Effector memory CD8-positive, alpha-beta T cell (primary cell): ENCODE measurements at regions not wholly inside any gene's neighbourhood (a gene's known extent, or its start where the extent isn't known, plus 50 kb on each side); places are given as distances from the start of the nearest gene placed in this dataset.
"Not testable (repeated sequence)": the region's sequence is repeated elsewhere in the genome, so short reads cannot be mapped to it uniquely, and the experiment has no call there.

Experiments used
- ATAC-seq: fragments of 150-1000 bp; cut with Tn5 transposase; replicated peaks from 2 replicates; pipeline ENCODE4 v1.10.0; 2021; ENCODE audit warnings: mild to moderate bottlenecking, moderate library complexity
- DNase-seq, 3 experiments: peaks; one replicate each; pipeline ENCODE4 v3.0.0; 2021
- H3K27ac Mint-ChIP-seq, 2 donors: one replicate each; pipeline ENCODE4 v1.8.0; 2022; ENCODE audit warnings: mild to moderate bottlenecking in 2 of 2, mixed read lengths in 2 of 2, moderate library complexity in 2 of 2
- H3K27me3 Mint-ChIP-seq, 2 donors: one replicate each; pipeline ENCODE4 v1.8.0; 2022; ENCODE audit warnings: mixed read lengths in 2 of 2
- H3K36me3 Mint-ChIP-seq: one replicate; pipeline ENCODE4 v1.8.0; 2022; ENCODE audit warnings: mild to moderate bottlenecking, moderate library complexity, mixed read lengths; ENCODE audit not compliant: insufficient read depth
- H3K4me1 Mint-ChIP-seq, 2 donors: one replicate each; pipeline ENCODE4 v1.8.0; 2022; ENCODE audit warnings: low read depth in 2 of 2, mixed read lengths in 2 of 2
- H3K4me3 Mint-ChIP-seq, 2 donors: one replicate each; pipeline ENCODE4 v1.8.0; 2022; ENCODE audit warnings: mild to moderate bottlenecking in 2 of 2, mixed read lengths in 2 of 2, moderate library complexity in 2 of 2
- H3K9me3 Mint-ChIP-seq, 2 donors: one replicate each; pipeline ENCODE4 v1.8.0; 2022; ENCODE audit warnings: mixed read lengths in 2 of 2

- Mint-ChIP-seq H3K27ac (no peak overlapping the region), H3K27me3 (no peaks in the 10 kb centered on the region), H3K9me3 (peaks cover 7 to 15% of the 10 kb centered on the region in 2 donors), H3K36me3 (no peaks in the 10 kb centered on the region), H3K4me3 (no peak overlapping the region), H3K4me1 (no peaks in the 10 kb centered on the region)
- ATAC-seq (no peak), DNase-seq (no peak)
These were observed 371.0 kb downstream of the TENT5A start for GRCh38 chr6:81381382-81381916.

DNA sequence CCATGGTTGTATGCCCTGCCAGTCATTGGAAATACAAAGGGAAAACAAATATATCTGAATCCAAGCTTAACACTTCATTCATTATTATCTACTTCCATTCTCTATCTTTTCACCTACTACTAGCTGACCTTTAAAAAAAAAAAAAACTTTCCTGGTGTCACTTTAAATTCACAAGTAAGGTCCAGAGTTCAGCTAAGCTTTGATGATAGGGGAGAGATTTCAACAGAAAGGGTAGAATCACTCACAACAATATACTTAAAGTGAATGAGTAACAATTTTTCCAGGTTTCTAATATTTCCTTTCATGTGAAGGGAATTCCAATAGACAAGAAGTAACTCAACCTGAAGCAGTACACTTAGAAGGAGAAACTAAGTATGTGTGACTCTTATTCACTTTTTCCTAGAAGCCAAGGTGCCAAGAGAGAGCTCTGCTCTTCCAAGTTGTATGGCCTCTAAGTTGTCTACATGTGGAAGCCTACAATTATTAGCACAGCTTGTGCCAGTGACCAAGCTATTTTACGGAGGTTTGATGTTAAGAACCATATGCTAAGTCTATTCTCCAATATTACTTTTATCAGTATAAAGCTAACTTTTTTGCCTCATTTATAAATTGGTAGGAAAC lies 371.7 kb downstream of the TENT5A start:
- ATAC-seq (no peak), DNase-seq (no peak)
- Mint-ChIP-seq H3K4me3 (no peak overlapping the region), H3K27ac (no peak overlapping the region), H3K4me1 (no peaks in the 10 kb centered on the region), H3K9me3 (peaks cover 7 to 15% of the 10 kb centered on the region in 2 donors), H3K36me3 (no peaks in the 10 kb centered on the region), H3K27me3 (no peaks in the 10 kb centered on the region)

DNA sequence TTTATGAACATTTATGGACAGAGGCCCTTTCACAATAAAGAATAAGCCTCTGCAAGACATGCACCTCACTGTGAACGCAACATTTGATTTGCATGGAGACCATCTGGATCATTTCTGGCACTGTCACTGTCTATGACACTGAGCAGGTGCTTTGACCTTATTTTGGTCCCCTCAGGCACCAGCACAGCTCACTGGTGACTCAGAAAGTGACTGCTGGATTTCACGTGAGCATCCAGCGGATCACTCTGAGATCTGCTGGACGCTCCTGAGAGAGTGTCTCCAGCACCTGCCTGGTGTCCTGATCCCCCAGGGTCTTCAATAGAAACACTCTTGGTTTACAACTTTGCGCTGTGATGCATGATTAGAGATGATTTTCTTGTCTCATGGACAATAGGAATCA lies 375.7 kb downstream of the TENT5A start:
- Mint-ChIP-seq H3K4me3 (no peak overlapping the region), H3K36me3 (no peaks in the 10 kb centered on the region), H3K27ac (no peak overlapping the region), H3K9me3 (peaks cover 8% of the 10 kb centered on the region in 2 donors), H3K4me1 (no peaks in the 10 kb centered on the region), H3K27me3 (no peaks in the 10 kb centered on the region)
- no peak for ATAC-seq
- no peak for DNase-seq

- no peak overlapping the region for H3K27ac Mint-ChIP-seq
- no peaks in the 10 kb centered on the region for H3K36me3 Mint-ChIP-seq
- DNase-seq: no peak
- no peaks in the 10 kb centered on the region for H3K4me1 Mint-ChIP-seq
- peaks cover 0 to 7% of the 10 kb centered on the region in 2 donors for H3K9me3 Mint-ChIP-seq
- no peaks in the 10 kb centered on the region for H3K27me3 Mint-ChIP-seq
- ATAC-seq: no peak
- H3K4me3 Mint-ChIP-seq: no peak overlapping the region
These were observed 379.1 kb downstream of the TENT5A start for GRCh38 chr6:81373414-81373813.

DNA sequence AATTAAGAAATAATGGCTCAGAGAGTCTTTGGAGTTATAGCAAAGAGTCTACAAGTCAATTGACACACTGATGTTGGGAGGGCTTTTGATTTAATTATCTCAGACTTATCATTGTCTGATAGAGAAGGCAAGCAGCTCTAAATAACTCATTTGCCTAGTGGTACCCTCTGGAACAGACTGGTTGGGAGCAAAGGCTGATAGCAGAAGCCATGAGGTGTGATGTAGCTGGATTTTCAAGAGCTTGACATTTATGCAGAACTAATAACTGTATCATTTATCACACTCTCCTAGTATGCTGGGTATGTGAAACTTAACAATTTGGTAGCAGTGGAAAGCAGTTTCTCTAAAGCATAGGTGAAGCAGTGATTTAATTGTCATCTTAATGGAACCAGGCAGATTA lies 380.6 kb downstream of the TENT5A start:
- Mint-ChIP-seq H3K9me3 (peaks cover 0 to 5% of the 10 kb centered on the region in 2 donors), H3K36me3 (no peaks in the 10 kb centered on the region), H3K27me3 (no peaks in the 10 kb centered on the region), H3K4me3 (no peak overlapping the region), H3K27ac (no peak overlapping the region), H3K4me1 (no peaks in the 10 kb centered on the region)
- DNase-seq (no peak), ATAC-seq (no peak)

DNA sequence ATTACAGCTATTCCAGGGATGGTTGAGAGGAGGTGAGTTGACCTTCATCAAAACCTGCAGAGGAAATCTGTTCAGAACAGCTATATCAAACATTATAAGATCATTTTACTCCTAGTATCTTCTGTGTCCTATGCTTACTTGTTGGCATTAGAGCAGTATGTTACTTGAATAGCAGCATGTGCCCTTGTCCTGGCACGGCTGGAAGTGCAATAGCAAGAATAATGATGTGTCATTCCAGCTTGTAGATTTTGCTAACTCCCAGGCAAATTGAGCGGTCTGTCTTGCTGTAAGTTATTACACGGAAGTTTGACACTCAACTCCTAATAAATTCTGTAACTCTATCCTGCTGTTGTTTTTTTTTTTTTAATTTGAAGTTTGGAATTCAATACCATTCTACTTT lies 385.5 kb downstream of the TENT5A start:
- no peaks in the 10 kb centered on the region for H3K27me3 Mint-ChIP-seq

GRCh38 chr6:81362246-81362645 lies 390.2 kb downstream of the TENT5A start:
- DNase-seq (no peak), ATAC-seq (no peak)
- Mint-ChIP-seq H3K4me1 (no peaks in the 10 kb centered on the region), H3K4me3 (no peak overlapping the region), H3K9me3 (peaks cover 0 to 6% of the 10 kb centered on the region in 2 donors), H3K27me3 (no peaks in the 10 kb centered on the region), H3K27ac (no peak overlapping the region), H3K36me3 (no peaks in the 10 kb centered on the region)

More for the DNA sequence above, 385.5 kb downstream of the TENT5A start:
- DNase-seq (no peak), ATAC-seq (no peak)
- Mint-ChIP-seq H3K4me3 (no peak overlapping the region), H3K36me3 (no peaks in the 10 kb centered on the region), H3K9me3 (peaks cover 0 to 5% of the 10 kb centered on the region in 2 donors), H3K4me1 (no peaks in the 10 kb centered on the region), H3K27ac (no peak overlapping the region)

- no peak for ATAC-seq
These were observed 399.2 kb downstream of the TENT5A start for GRCh38 chr6:81353262-81353661.

GRCh38 chr6:81344026-81344425 lies 408.5 kb downstream of the TENT5A start:
- H3K27me3 Mint-ChIP-seq: not testable (repeated sequence)

More at GRCh38 chr6:81353262-81353661, 399.2 kb downstream of the TENT5A start:
- H3K27ac Mint-ChIP-seq: no peak overlapping the region
- no peaks in the 10 kb centered on the region for H3K36me3 Mint-ChIP-seq
- no peak for DNase-seq
- H3K4me3 Mint-ChIP-seq: no peak overlapping the region
- peaks cover 11 to 18% of the 10 kb centered on the region in 2 donors for H3K9me3 Mint-ChIP-seq
- no peaks in the 10 kb centered on the region for H3K27me3 Mint-ChIP-seq
- H3K4me1 Mint-ChIP-seq: no peaks in the 10 kb centered on the region

GRCh38 chr6:81340946-81341345 lies 411.5 kb downstream of the TENT5A start:
- H3K9me3 Mint-ChIP-seq: peaks cover 8 to 14% of the 10 kb centered on the region in 2 donors
- H3K27ac Mint-ChIP-seq: no peak overlapping the region
- H3K4me1 Mint-ChIP-seq: no peaks in the 10 kb centered on the region
- no peaks in the 10 kb centered on the region for H3K36me3 Mint-ChIP-seq
- no peak overlapping the region for H3K4me3 Mint-ChIP-seq
- DNase-seq (no peak), ATAC-seq (no peak)
- H3K27me3 Mint-ChIP-seq: no peaks in the 10 kb centered on the region

More at GRCh38 chr6:81344026-81344425, 408.5 kb downstream of the TENT5A start:
- not testable (repeated sequence) for ATAC-seq, H3K36me3 Mint-ChIP-seq, H3K4me1 Mint-ChIP-seq, H3K4me3 Mint-ChIP-seq, DNase-seq, H3K27ac Mint-ChIP-seq
- H3K9me3 Mint-ChIP-seq: peaks cover 18 to 27% of the 10 kb centered on the region in 2 donors

DNA sequence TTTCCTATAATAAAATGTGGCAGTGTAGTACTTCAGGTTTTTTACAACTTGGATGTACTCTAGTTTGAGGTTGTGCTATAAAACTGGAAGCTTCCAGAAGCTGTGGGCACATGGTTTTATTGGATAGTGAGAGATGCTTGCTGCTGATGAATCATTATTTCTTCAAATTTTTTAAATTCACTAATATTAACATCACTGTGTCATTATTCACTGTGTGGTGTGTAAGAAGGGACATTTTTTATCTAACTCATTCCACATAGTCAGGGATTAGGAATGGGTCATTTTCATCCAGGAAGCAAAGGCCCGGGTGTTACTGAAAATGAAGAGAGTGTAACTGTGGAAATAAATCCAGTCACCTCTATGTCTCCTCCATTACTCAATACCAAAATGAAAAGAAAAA lies 421.0 kb downstream of the TENT5A start:
- no peak for DNase-seq
- ATAC-seq: no peak
- peaks cover 0 to 2% of the 10 kb centered on the region in 2 donors for H3K9me3 Mint-ChIP-seq
- no peak overlapping the region for H3K4me3 Mint-ChIP-seq
- H3K4me1 Mint-ChIP-seq: no peaks in the 10 kb centered on the region
- no peaks in the 10 kb centered on the region for H3K36me3 Mint-ChIP-seq
- H3K27me3 Mint-ChIP-seq: no peaks in the 10 kb centered on the region
- H3K27ac Mint-ChIP-seq: no peak overlapping the region

DNA sequence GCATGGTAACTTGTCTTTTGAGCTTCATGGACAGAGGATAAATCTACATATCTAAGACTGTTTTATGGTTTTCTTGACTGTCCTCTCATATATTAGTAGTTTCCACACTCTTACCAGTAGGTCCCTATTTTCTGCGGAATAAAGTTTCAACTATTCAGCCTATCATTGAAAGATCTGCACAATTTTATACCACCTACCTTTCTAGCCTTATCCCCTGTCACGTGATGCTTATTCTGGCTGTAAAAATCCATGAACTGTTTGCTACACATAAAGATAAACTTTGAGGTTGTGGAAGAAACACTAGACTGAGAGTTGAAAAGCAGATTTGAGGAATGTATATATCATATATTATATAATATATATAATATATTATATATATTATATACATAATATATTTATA lies 423.8 kb downstream of the TENT5A start:
- DNase-seq: no peak
- H3K27me3 Mint-ChIP-seq: no peaks in the 10 kb centered on the region
- no peak overlapping the region for H3K27ac Mint-ChIP-seq
- no peak for ATAC-seq
- peaks cover 0 to 1% of the 10 kb centered on the region in 2 donors for H3K9me3 Mint-ChIP-seq
- no peak overlapping the region for H3K4me3 Mint-ChIP-seq
- H3K4me1 Mint-ChIP-seq: no peaks in the 10 kb centered on the region
- H3K36me3 Mint-ChIP-seq: no peaks in the 10 kb centered on the region

DNA sequence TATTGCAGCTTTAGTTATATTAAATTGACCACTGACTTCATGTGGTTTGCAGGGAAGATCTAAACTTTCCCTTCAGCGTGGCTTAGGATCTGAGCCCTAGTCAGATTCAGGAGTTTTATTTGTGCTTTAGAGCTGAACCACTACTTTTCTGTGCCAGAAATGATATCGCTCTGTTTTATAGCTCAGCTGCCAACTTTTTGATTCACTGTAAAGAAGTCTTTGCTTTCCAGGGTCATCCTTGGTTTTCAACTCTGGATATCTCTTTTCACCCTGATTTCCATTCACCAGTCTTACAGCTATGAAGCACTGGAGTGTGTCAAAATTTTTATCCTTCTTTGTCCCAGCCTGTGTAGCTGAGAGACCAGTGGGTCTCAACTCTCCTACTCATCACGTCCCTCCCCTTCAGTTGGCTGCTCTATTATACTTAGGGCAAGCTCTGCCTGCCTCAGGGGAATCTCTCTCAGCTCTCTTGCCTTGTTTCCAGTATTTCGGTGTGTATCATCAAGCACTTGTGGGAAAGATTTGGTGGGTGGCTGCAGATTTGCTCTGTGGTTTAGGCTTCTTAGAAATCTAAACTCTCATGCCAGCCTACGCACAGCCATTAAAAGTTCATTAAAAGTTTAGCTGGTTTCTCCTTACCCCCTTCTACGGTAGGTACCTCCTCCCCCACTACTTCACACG lies 425.5 kb downstream of the TENT5A start:
- no peak for ATAC-seq
- H3K4me1 Mint-ChIP-seq: no peaks in the 10 kb centered on the region
- DNase-seq: no peak
- H3K27me3 Mint-ChIP-seq: no peaks in the 10 kb centered on the region
- no peak overlapping the region for H3K4me3 Mint-ChIP-seq
- H3K9me3 Mint-ChIP-seq: peaks cover 0 to 1% of the 10 kb centered on the region in 2 donors
- H3K36me3 Mint-ChIP-seq: no peaks in the 10 kb centered on the region
- H3K27ac Mint-ChIP-seq: no peak overlapping the region

DNA sequence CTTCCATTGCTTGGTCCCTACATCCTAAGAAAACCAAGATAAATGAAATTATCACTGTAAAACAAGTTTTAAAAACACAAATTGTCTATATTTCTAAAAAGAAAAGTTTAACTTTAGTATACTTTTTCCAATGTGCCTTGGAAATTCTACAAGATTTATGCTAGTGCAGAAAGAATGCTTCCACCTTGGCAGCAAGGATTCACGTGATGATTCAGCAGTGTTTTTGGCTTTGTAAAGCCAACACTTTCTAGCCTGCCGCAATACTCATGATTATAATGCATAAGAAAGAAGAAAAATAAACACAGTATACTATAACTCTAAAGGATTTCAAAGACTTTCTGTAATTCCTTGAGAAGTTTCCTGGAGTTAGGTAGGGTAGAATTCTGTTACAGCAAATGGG lies 442.7 kb downstream of the TENT5A start:
- H3K4me3 Mint-ChIP-seq: no peak overlapping the region
- H3K9me3 Mint-ChIP-seq: peaks cover 12 to 20% of the 10 kb centered on the region in 2 donors
- no peaks in the 10 kb centered on the region for H3K4me1 Mint-ChIP-seq
- DNase-seq: no peak
- H3K27me3 Mint-ChIP-seq: no peaks in the 10 kb centered on the region
- no peak overlapping the region for H3K27ac Mint-ChIP-seq
- no peaks in the 10 kb centered on the region for H3K36me3 Mint-ChIP-seq
- ATAC-seq: no peak
